ENCODE measurements at regions not wholly inside any gene's neighbourhood (a gene's known extent, or its start where the extent isn't known, plus 50 kb on each side); places are given as distances from the start of the nearest gene placed in this dataset.

DNA sequence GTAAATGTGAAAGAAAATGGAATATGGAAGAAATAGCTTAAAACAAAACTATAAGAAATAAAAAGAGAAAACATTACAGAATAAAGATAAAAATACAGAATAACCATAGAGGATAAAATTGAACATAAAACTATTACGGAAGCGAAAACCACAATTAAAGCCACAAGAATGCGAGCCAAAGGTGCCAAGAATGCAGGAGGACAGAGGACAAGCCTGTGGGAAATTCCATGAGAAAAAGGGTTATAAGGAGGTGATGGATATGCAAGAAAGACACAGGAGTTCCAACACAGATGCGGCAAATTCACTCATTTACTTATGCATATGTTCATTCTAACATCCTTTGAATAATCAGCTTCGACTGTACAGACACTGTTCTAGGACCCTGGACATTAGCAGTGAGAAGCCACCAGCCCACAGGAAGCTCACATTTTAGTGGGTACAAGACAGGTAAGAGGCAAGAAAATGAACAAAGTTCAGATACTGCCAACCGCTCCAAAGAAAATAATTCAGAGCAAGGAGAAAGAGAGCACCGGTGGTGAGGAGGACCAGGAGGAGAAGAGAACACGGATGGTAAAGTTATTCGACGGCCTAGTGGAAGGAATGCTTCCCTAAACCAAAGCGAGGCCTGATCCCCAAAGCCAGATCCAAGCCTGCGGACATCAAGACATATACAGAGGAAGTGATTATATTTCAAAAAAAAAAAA, 213.7 kb upstream of the MGMT start:
- Histone ChIP-seq H3K9me2 (ENCODE audit: insufficient read depth) (no peaks in the 10 kb centered on the region), H3K36me3 (ENCODE audit: control insufficient read depth in 1 of 2, insufficient read depth in 2 of 2, low read length in 2 of 2) (no peaks in the 10 kb centered on the region), H3K4me1 (ENCODE audit: control insufficient read depth in 1 of 2, insufficient read depth in 2 of 2, low read length in 2 of 2) (no peaks in the 10 kb centered on the region), H3K9ac (ENCODE audit: low read length) (no peak overlapping the region), H3K27me3 (ENCODE audit: insufficient read depth, low read length) (no peaks in the 10 kb centered on the region), H3K4me3 (replicated peaks in 1 of 2; ENCODE audit: low read depth in 1 of 2, low read length in 2 of 2) (no peak overlapping the region), H3K79me2 (ENCODE audit: insufficient read depth, low read length) (no peaks in the 10 kb centered on the region), H4K20me1 (ENCODE audit: insufficient read depth) (no peaks in the 10 kb centered on the region), H2AFZ (ENCODE audit: low read depth, low read length, poor library complexity, severe bottlenecking) (no peak overlapping the region), H3K9me3 (ENCODE audit: control insufficient read depth in 1 of 2, insufficient read depth in 1 of 2, low read depth in 1 of 2, low read length in 2 of 2) (peaks cover 0 to 7% of the 10 kb centered on the region in 2 experiments; a peak in 2 of 4 replicates), H3K27ac (ENCODE audit: low read depth, low read length) (no peak overlapping the region), H3K4me2 (ENCODE audit: low read length) (no peak overlapping the region)
- CTCF ChIA-PET = no interaction called here
- ATAC-seq (no peak), DNase-seq (ENCODE audit: low read depth, low spot score) (no peak)
- POLR2A ChIA-PET = no interaction called here
- intact Hi-C loops (cut with micrococcal nuclease) = no loop called here
- RAD21 ChIA-PET (ENCODE audit: low non-redundant PET in 1 of 2, low total read pairs in 2 of 2, uncharacterized antibody in 2 of 2, unreplicated experiment in 2 of 2) = no interaction called here
- TF ChIP-seq SP1 (IDR thresholded peaks at IDR 0.05; ENCODE audit: low read depth) (no peak), POLR2AphosphoS5 (IDR thresholded peaks at IDR 0.05; ENCODE audit: low read depth, low read length) (no peak), ZNF274 (IDR thresholded peaks at IDR 0.05; ENCODE audit: low read depth, low read length) (no peak), EGR1 (IDR thresholded peaks at IDR 0.05; ENCODE audit: low read depth) (no peak), RAD21 (IDR thresholded peaks at IDR 0.05; ENCODE audit: low read depth) (no peak), ELF1 (IDR thresholded peaks at IDR 0.05; ENCODE audit: borderline replicate concordance, low read depth) (no peak), CBX3 (IDR thresholded peaks at IDR 0.05; ENCODE audit: low read depth) (no peak), FOSL1 (IDR thresholded peaks at IDR 0.05; ENCODE audit: low read depth) (no peak), SRF (IDR thresholded peaks at IDR 0.05; ENCODE audit: low read depth) (no peak)
- no TSS peak for BruUV-seq (replicated peaks)

DNA sequence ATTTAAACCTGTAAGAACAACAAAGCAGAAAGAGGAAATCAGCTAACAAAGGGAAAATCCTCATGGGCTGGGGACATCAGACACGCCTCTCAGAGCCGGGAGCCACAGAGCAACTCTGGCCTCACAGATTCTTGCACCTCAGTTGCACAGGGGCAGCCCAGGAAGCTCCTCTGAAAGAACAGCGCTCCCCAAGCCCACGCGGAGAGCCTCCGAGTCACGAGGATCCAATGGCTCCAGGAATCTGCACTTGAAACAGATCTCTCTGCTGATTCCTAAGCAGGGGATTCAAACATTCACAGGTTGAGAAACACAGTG, 213.2 kb upstream of the MGMT start:
- Histone ChIP-seq H3K27ac (ENCODE audit: low read depth, low read length) (no peak overlapping the region), H3K4me1 (ENCODE audit: control insufficient read depth in 1 of 2, insufficient read depth in 2 of 2, low read length in 2 of 2) (no peaks in the 10 kb centered on the region), H3K27me3 (ENCODE audit: insufficient read depth, low read length) (no peaks in the 10 kb centered on the region), H4K20me1 (ENCODE audit: insufficient read depth) (no peaks in the 10 kb centered on the region), H2AFZ (ENCODE audit: low read depth, low read length, poor library complexity, severe bottlenecking) (no peak overlapping the region), H3K4me2 (ENCODE audit: low read length) (no peak overlapping the region), H3K9me2 (ENCODE audit: insufficient read depth) (no peaks in the 10 kb centered on the region), H3K9ac (ENCODE audit: low read length) (no peak overlapping the region), H3K4me3 (replicated peaks in 1 of 2; ENCODE audit: low read depth in 1 of 2, low read length in 2 of 2) (no peak overlapping the region), H3K9me3 (ENCODE audit: control insufficient read depth in 1 of 2, insufficient read depth in 1 of 2, low read depth in 1 of 2, low read length in 2 of 2) (peaks cover 0 to 7% of the 10 kb centered on the region in 2 experiments; a peak in 2 of 4 replicates), H3K79me2 (ENCODE audit: insufficient read depth, low read length) (no peaks in the 10 kb centered on the region), H3K36me3 (ENCODE audit: control insufficient read depth in 1 of 2, insufficient read depth in 2 of 2, low read length in 2 of 2) (no peaks in the 10 kb centered on the region)
- ChIA-PET CTCF (no interaction called here), RAD21 (ENCODE audit: low non-redundant PET in 1 of 2, low total read pairs in 2 of 2, uncharacterized antibody in 2 of 2, unreplicated experiment in 2 of 2) (no interaction called here), POLR2A (no interaction called here)
- DNase-seq (ENCODE audit: low read depth, low spot score) (no peak), ATAC-seq (no peak)
- no TSS peak for BruUV-seq (replicated peaks)
- TF ChIP-seq ELF1 (IDR thresholded peaks at IDR 0.05; ENCODE audit: borderline replicate concordance, low read depth) = no peak
- no peak for TF ChIP-seq YY1 (IDR thresholded peaks at IDR 0.05; ENCODE audit: extremely low read depth, insufficient replicate concordance, low read depth, low read length)
- TF ChIP-seq SP1 (IDR thresholded peaks at IDR 0.05; ENCODE audit: low read depth) = no peak
- no peak for TF ChIP-seq TCF7L2 (IDR thresholded peaks at IDR 0.05; ENCODE audit: borderline replicate concordance, extremely low read depth, insufficient read depth, insufficient read length)
- TF ChIP-seq POLR2A (IDR thresholded peaks at IDR 0.05; ENCODE audit: borderline replicate concordance, extremely low read depth, insufficient read depth, insufficient read length) = no peak
- no peak for TF ChIP-seq CBX3 (IDR thresholded peaks at IDR 0.05; ENCODE audit: low read depth)
- TF ChIP-seq, protein P1, sequence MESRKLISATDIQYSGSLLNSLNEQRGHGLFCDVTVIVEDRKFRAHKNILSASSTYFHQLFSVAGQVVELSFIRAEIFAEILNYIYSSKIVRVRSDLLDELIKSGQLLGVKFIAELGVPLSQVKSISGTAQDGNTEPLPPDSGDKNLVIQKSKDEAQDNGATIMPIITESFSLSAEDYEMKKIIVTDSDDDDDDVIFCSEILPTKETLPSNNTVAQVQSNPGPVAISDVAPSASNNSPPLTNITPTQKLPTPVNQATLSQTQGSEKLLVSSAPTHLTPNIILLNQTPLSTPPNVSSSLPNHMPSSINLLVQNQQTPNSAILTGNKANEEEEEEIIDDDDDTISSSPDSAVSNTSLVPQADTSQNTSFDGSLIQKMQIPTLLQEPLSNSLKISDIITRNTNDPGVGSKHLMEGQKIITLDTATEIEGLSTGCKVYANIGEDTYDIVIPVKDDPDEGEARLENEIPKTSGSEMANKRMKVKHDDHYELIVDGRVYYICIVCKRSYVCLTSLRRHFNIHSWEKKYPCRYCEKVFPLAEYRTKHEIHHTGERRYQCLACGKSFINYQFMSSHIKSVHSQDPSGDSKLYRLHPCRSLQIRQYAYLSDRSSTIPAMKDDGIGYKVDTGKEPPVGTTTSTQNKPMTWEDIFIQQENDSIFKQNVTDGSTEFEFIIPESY (IDR thresholded peaks at IDR 0.05; ENCODE audit: extremely low read depth, insufficient replicate concordance, low read length) = no peak
- intact Hi-C loops (cut with micrococcal nuclease) = no loop called here
